Tibial artery (tissue), 4 donors: ENCODE measurements at regions not wholly inside any gene's neighbourhood (a gene's known extent, or its start where the extent isn't known, plus 50 kb on each side); places are given as distances from the start of the nearest gene placed in this dataset.
"Not testable (repeated sequence)": the region's sequence is repeated elsewhere in the genome, so short reads cannot be mapped to it uniquely, and the experiment has no call there.

Experiments
- DNase-seq, 2 donors: peaks; one replicate each; pipeline ENCODE4 v3.0.0-alpha.2; 2019
- H3K27ac ChIP-seq, 2 donors: fragments of 200-600 bp; sonication (generic) in 1 of 2; 1 replicate in 1 of 2; 2 replicates in 1 of 2; pipeline ENCODE4 v1.5.1; 2018 to 2019; ENCODE audit warnings: mild to moderate bottlenecking in 1 of 2
- H3K27me3 ChIP-seq, 2 donors: fragments of 200-600 bp; sonication (generic) in 1 of 2; one replicate each; pipeline versions ENCODE4 v1.5.1 to v1.6.0; 2016 to 2019
- H3K36me3 ChIP-seq, 3 donors: fragments of 200-600 bp; sonication (generic) in 2 of 3; one replicate each; pipeline ENCODE4 v1.5.1; 2016 to 2019; ENCODE audit warnings: mild to moderate bottlenecking in 2 of 3
- H3K4me1 ChIP-seq, 4 donors: fragments of 200-600 bp; sonication (generic) in 2 of 4; 1 replicate in 3 of 4; 2 replicates in 1 of 4; pipeline ENCODE4 v1.5.1; 2016 to 2019
- H3K4me3 ChIP-seq, 2 donors: fragments of 200-600 bp; sonication (generic) in 1 of 2; 1 replicate in 1 of 2; 2 replicates in 1 of 2; pipeline ENCODE4 v1.5.1; 2018 to 2019; ENCODE audit warnings: mild to moderate bottlenecking in 2 of 2
- H3K9me3 ChIP-seq, 3 donors: fragments of 200-600 bp; sonication (generic) in 1 of 3; one replicate each; pipeline ENCODE4 v1.5.1; 2016 to 2019
- intact Hi-C: fragments of 100-400 bp; cut with DNase I; formaldehyde crosslinking; loops from one replicate; pipeline ENCODE4 v1.15.0; 2023; ENCODE audit warnings: low total_unique reads
- TF ChIP-seq, protein P1 (sequence below), 2 experiments: fragments of 200-600 bp in 1 of 2; fragments of 450-650 bp in 1 of 2; IDR thresholded peaks; one replicate each; pipeline ENCODE4 v1.5.1; 2017 to 2019; ENCODE audit warnings: antibody characterized with exemption in 2 of 2, mild to moderate bottlenecking in 1 of 2, moderate library complexity in 1 of 2

DNA sequence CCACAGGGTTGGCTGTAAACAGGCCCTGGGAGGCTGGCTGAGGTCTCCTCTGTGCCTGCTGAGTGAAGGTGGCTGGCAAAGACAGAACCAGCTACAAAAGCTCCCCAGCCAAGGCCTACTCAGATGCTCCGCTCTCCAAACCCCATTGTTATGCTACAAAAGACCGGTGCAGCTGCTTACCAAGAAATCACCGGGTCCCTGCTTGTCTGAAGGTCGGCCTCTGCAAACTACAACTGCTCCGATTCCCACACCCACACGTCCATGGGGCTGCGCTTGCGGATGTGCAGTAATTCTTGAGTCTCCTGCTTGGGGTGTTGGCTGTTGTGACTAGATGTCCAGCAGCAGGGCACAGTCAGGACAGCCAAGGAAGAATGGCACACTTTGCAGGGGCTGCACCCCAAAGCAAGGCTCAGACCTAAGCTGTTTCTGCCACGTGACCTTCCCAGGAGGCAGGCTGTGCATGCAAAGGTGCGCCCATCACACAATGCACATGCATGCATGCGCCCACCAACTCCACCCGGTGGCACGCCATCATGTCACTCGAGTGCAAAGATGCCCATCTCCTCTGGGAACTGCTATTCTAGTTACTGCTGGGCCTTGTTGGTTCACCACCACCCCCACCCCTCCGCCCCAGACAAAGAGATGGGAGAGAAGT, 97.8 kb downstream of the OAT start:
- Histone ChIP-seq H3K36me3 (no peaks in the 10 kb centered on the region), H3K4me1 (peaks cover 0 to 26% (median 7%) of the 10 kb centered on the region in 4 donors), H3K27me3 (no peaks in the 10 kb centered on the region), H3K4me3 (no peak overlapping the region), H3K9me3 (no peaks in the 10 kb centered on the region), H3K27ac (peak overlapping the region; percentile 2 to 43)
- intact Hi-C loops: no loop called here
- no peak for DNase-seq
- TF ChIP-seq, protein P1, sequence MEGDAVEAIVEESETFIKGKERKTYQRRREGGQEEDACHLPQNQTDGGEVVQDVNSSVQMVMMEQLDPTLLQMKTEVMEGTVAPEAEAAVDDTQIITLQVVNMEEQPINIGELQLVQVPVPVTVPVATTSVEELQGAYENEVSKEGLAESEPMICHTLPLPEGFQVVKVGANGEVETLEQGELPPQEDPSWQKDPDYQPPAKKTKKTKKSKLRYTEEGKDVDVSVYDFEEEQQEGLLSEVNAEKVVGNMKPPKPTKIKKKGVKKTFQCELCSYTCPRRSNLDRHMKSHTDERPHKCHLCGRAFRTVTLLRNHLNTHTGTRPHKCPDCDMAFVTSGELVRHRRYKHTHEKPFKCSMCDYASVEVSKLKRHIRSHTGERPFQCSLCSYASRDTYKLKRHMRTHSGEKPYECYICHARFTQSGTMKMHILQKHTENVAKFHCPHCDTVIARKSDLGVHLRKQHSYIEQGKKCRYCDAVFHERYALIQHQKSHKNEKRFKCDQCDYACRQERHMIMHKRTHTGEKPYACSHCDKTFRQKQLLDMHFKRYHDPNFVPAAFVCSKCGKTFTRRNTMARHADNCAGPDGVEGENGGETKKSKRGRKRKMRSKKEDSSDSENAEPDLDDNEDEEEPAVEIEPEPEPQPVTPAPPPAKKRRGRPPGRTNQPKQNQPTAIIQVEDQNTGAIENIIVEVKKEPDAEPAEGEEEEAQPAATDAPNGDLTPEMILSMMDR (IDR thresholded peaks at IDR 0.05): no peak

DNA sequence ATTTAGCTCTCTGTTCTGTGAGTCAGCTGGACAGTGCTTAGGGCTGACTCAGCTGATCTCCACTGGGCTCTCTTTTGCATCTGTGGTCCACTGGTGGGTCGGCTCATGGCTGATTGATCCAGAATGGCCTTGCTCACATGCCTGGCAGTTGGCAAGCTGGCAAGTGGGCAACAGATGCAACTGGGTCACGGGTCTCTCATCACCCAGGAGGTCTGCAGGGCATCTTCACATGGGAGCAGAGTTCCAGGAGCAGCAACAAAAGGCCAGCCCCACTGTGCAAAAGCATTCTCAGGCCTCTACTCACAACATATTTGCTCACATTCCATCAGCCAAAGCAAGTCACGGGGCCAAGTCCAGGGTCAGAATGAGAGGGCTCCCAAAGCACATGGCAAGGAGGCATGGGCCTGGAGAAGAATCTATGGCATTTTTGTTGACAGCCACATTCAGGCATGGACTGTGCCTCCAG, 98.8 kb downstream of the OAT start:
- DNase-seq: peak in 1 of 2 donors; percentile 61
- TF ChIP-seq, protein P1 (IDR thresholded peaks at IDR 0.05): no peak
- H3K9me3 ChIP-seq: no peaks in the 10 kb centered on the region

DNA sequence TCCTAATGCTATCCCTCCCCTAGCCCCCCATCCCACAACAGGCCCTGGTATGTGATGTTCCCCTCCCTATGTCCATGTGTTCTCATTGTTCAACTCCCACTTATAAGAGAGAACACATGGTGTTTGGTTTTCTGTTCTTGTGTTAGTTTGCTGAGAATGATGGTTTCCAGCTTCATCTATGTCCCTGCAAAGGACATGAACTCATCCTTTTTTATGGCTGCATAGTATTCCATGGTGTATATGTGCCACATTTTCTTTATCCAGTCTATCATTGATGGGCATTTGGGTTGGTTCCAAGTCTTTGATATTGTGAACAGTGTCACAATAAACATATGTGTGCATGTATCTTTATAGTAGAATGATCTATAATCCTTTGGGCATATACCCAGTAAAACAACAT, 99.2 kb downstream of the OAT start:
- H3K27me3 ChIP-seq, intact Hi-C loops, H3K4me3 ChIP-seq, DNase-seq, H3K36me3 ChIP-seq, H3K9me3 ChIP-seq: not testable (repeated sequence)
- Histone ChIP-seq H3K4me1 (peaks cover 0 to 31% (median 7%) of the 10 kb centered on the region in 4 donors), H3K27ac (peak overlapping the region in 1 of 2 donors; percentile 2)

More for the DNA sequence above, 98.8 kb downstream of the OAT start:
- Histone ChIP-seq H3K4me1 (peaks cover 0 to 31% (median 7%) of the 10 kb centered on the region in 4 donors), H3K4me3 (no peak overlapping the region), H3K27me3 (no peaks in the 10 kb centered on the region), H3K27ac (peak overlapping the region; percentile 2 to 43), H3K36me3 (no peaks in the 10 kb centered on the region)
- intact Hi-C loops: no loop called here

DNA sequence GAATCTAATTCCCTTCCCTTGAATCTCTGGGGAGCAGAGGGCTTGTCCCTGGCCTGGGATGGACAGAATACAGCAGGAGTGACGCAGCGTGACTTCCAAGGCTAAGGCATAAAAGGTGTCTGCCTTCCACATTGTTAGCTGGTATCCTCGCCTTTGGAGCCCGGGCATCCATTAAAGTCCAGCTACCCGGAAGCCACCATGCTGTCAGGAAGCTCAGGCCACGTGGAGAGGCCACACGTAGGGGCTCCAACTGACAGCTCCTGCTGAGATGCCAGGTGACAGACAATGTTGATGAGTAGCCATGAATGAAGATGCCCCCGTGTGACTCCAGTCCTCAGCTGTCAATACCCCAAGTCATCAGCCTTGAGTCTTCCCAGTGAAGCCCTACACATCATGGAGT, 99.9 kb downstream of the OAT start:
- intact Hi-C loops: no loop called here

DNA sequence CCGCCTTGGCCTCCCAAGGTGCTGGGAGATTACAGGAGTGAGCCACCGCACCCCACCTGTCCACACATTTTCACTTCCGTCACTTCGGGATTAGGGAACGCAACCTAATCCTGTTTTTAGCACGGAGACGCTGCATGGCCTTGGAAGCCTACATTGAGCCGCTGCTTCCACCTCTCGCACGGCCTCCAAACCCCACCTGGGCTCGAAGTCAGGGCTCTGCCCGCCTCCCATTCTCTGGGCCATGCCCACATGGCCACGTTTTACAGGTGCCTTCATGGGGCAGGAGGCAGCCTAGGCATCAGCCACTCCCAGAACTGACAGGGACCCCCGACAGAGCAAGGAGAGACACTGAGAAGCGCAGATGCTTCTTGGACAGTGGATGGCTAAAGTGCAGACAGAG, 100.6 kb downstream of the OAT start:
- H3K9me3 ChIP-seq: no peaks in the 10 kb centered on the region
- no peak overlapping the region for H3K27ac ChIP-seq
- no peak overlapping the region for H3K4me3 ChIP-seq
- TF ChIP-seq, protein P1 (IDR thresholded peaks at IDR 0.05): no peak
- no peaks in the 10 kb centered on the region for H3K36me3 ChIP-seq
- peak in 1 of 2 donors; percentile 45 for DNase-seq
- no peaks in the 10 kb centered on the region for H3K27me3 ChIP-seq
- peaks cover 0 to 31% (median 7%) of the 10 kb centered on the region in 4 donors for H3K4me1 ChIP-seq
- intact Hi-C loops: no loop called here

More for the DNA sequence above, 99.9 kb downstream of the OAT start:
- Histone ChIP-seq H3K36me3 (no peaks in the 10 kb centered on the region), H3K4me1 (peaks cover 0 to 31% (median 7%) of the 10 kb centered on the region in 4 donors), H3K27me3 (no peaks in the 10 kb centered on the region), H3K27ac (peak overlapping the region in 1 of 2 donors; percentile 9), H3K4me3 (no peak overlapping the region), H3K9me3 (no peaks in the 10 kb centered on the region)
- DNase-seq: peak in 1 of 2 donors; percentile 51
- TF ChIP-seq, protein P1 (IDR thresholded peaks at IDR 0.05): no peak

DNA sequence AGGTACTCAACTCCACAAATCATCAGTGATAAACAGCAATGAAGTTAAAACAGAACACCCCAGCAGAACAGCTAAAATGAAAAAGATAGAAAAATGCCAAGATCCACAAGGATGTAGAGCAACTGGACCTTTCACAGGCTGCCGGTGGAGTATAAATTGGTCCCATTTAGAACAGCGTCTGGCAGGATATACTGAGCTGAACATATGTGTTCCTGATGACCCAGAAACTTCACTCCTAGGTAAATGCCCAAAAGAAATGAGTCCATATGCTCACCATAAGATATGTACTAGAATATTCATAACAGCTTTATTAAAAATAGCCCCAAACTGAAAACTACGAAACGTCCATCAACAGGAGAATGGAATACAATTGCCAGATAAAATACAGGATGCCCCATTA, 102.4 kb downstream of the OAT start:
- H3K27ac ChIP-seq: no peak overlapping the region
- H3K4me1 ChIP-seq: peaks cover 0 to 27% (median 7%) of the 10 kb centered on the region in 4 donors
- intact Hi-C loops: no loop called here
- TF ChIP-seq, protein P1 (IDR thresholded peaks at IDR 0.05): no peak
- H3K4me3 ChIP-seq: no peak overlapping the region
- H3K36me3 ChIP-seq: no peaks in the 10 kb centered on the region
- H3K27me3 ChIP-seq: no peaks in the 10 kb centered on the region
- DNase-seq: no peak
- H3K9me3 ChIP-seq: no peaks in the 10 kb centered on the region
